GM18909 (cell line): ENCODE measurements at regions not wholly inside any gene's neighbourhood (a gene's known extent, or its start where the extent isn't known, plus 50 kb on each side); places are given as distances from the start of the nearest gene placed in this dataset.

ENCODE experiments used
- ATAC-seq: cut with Tn5 transposase; IDR thresholded peaks from one replicate; pipeline ENCODE4 v1.9.1; 2021; ENCODE audit warnings: mild to moderate bottlenecking; ENCODE audit not compliant: unreplicated experiment, poor library complexity

- no peak for ATAC-seq
These were observed 71.7 kb upstream of the MROH9 start for GRCh38 chr1:170863621-170864020.

DNA sequence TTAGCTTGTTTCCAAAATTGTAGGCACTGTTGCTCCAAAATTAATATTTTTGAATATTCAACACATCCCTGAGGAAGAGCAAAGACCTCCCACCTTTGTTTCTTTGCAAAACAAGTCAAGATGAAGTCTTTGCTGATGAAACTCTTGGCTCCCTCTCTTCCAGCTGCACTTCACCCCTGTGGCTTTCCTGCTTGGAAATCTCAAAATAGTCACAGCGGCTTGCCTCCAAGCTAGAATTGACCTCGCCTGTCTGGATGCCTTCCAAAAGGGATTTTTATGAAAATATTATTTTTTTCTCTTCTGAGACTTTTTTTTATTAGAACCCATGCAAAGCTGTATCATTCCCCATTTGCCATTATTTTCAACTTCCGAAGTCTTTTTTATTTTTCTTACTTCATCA, 71.1 kb upstream of the MROH9 start:
- no peak for ATAC-seq

- ATAC-seq = no peak
These were observed 70.3 kb upstream of the MROH9 start for GRCh38 chr1:170864876-170865538.

DNA sequence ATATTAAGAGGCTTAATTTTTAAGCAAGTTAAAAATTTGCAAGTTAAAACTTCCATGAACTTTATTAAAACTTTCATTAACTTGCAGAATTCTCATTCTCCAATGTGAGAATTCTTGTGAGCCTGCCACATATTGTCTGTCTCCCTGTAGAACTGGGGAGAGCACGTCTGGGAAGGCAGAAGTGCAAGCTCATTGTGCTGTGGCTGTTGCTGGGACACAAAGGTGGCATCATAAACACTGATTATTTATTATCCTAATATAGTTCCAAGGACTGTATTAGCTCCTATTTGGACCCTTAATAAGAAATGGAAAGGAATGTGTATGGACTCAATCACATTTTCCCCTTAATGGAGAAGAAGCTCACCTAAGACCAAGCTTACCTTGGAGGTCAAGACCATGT, 68.7 kb upstream of the MROH9 start:
- no peak for ATAC-seq

DNA sequence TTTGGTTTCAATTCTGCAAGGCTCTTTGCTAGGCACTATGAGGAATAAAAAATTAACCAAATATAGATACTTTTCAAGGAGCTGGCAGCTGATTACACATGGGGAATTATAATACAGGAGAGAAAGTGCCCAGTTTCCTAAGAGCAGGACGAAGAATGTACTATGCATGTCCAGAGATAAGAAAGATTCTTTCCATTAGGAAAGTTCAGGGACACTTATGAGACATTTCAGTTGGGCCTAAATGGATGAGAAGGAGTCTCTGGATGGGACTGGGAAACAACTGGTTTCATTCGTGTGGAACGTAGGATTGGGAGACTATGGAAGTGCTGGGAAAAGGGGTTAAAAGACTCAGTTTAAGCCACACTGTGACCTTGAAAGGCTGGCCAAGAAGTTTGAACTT, 63.5 kb upstream of the MROH9 start:
- no peak for ATAC-seq

DNA sequence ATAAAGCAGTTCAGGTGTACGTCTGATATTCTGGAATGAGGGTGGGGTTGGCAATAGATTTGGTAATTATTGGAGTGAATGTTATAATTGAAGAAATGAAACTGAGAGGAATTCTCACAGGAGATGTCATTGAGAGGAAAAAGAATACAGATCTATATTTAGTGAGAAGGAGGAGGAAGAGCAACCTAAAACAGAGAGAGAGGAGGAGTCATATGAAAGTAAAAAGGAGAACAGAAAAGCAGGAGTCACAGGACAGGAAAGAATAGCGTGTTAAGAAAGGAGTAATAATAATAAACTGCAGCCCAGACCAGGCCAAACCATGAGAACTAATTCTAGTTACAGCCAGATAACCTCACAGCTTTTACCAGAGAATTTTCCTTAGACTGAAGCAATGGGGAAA, 62.7 kb upstream of the MROH9 start:
- ATAC-seq = peak; percentile 75

DNA sequence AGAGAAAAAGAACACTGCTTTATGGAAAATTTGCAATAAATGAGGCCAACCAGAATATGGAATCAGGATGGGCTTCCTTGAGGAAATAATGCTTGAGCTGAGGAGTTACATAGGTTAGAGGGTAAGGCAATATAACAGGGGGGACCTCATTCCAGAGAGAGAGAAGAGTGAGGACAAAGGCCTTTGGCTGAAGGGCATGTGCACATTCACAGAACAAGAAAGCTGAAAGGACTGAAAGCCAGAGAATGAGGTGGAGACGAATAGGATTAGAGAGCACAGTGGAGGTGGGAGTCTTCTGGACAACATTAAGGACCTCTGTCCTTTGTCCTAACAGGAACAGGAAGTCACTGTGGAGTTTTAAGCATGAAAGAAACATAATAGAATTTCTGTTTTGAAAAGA, 60.7 kb upstream of the MROH9 start:
- no peak for ATAC-seq

DNA sequence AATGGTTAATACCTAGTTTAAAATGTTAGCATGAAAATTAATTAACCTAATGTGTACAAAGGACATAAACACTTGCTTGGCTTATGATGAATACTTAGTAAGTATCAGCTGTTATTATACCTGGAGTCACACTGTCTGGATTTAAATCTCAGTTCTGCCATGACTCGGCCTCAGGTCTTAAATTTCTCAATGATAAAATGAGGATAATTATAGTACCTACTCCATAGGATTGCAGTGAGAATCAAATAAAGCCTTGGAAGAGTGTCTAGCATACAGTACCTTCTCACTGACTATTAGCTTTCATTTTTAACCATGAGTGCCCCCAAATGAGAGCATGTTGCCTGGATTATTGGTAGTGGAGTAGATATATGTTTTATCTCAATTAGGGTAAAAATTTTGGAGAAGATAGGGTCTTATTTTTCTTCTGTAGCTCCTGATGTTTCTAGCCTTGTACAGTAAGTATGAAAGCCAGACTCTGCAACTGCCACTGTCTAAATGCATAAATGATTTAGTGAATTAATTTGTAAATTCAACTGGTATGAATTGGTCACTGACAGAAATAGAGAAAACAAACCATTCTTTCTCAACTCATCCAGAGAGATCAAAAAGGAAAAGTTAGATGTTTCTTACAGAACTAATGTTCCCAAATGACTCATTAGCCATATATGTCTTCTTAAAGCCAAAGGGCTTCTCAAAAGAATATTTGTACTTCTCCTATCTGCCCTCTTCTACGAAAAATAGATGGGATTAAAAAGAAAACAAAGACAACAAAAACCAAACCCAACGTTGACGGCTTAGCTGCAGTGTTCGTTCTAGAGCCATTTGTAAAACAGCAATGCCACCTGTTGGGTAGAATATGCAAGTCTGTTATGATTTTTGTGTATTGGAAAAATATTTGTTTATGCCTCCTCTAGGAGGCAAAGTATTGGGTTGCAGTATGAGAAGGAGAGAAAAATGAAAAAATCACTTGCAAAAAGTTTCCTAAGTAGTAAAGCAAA, 53.8 kb upstream of the MROH9 start:
- peak; percentile 64 for ATAC-seq
